OCI-LY1 (cell line): ENCODE measurements at regions not wholly inside any gene's neighbourhood (a gene's known extent, or its start where the extent isn't known, plus 50 kb on each side); places are given as distances from the start of the nearest gene placed in this dataset.

Experiments used
- H2AFZ ChIP-seq: fragments of 200-600 bp; sonication (generic), shearing (Covaris generic); 2 replicates; pipeline ENCODE4 v1.6.0; 2014; ENCODE audit warnings: antibody characterized with exemption, mild to moderate bottlenecking, low read length
- H3F3A ChIP-seq: fragments of 200-600 bp; sonication (generic), shearing (Covaris generic); 2 replicates; pipeline ENCODE4 v1.6.0; 2014; ENCODE audit warnings: mild to moderate bottlenecking, antibody characterized with exemption, low read length, moderate library complexity; ENCODE audit not compliant: insufficient read depth
- H3K27ac ChIP-seq: fragments of 200-600 bp; sonication (generic); 2 replicates; pipeline ENCODE4 v1.5.1; 2014; ENCODE audit warnings: low read length, mixed run types, mild to moderate bottlenecking, low read depth; ENCODE audit not compliant: poor library complexity, severe bottlenecking
- H3K27me3 ChIP-seq: fragments of 200-600 bp; sonication (generic); 2 replicates; pipeline ENCODE4 v1.6.0; 2014; ENCODE audit warnings: antibody characterized with exemption, mild to moderate bottlenecking, low read length, moderate library complexity; ENCODE audit not compliant: insufficient read depth
- H3K36me3 ChIP-seq: fragments of 200-600 bp; sonication (generic); 2 replicates; pipeline ENCODE4 v1.6.1; 2014; ENCODE audit warnings: mild to moderate bottlenecking, antibody characterized with exemption, low read length, moderate library complexity, mixed read lengths; ENCODE audit not compliant: insufficient read depth
- H3K4me1 ChIP-seq: fragments of 200-600 bp; sonication (generic); 2 replicates; pipeline ENCODE4 v1.5.1; 2014; ENCODE audit warnings: mild to moderate bottlenecking, low read length, moderate library complexity; ENCODE audit not compliant: insufficient read depth, severe bottlenecking
- H3K4me2 ChIP-seq: fragments of 200-600 bp; sonication (generic), shearing (Covaris generic); 2 replicates; pipeline ENCODE4 v1.6.1; 2014; ENCODE audit warnings: low read length
- H3K4me3 ChIP-seq: fragments of 200-600 bp; sonication (generic); 2 replicates; pipeline ENCODE4 v1.5.1; 2014; ENCODE audit warnings: low read length, low read depth, mild to moderate bottlenecking, mixed read lengths; ENCODE audit not compliant: poor library complexity, severe bottlenecking
- H3K79me2 ChIP-seq: fragments of 200-600 bp; shearing (Covaris generic); 2 replicates; pipeline ENCODE4 v1.6.1; 2016; ENCODE audit warnings: mixed run types, low read length, mixed read lengths; ENCODE audit not compliant: insufficient read depth
- H3K9ac ChIP-seq: fragments of 200-600 bp; sonication (generic), shearing (Covaris generic); 2 replicates; pipeline ENCODE4 v1.6.1; 2014; ENCODE audit warnings: mild to moderate bottlenecking, low read length, mixed read lengths
- H3K9me2 ChIP-seq: fragments of 200-600 bp; sonication (generic), shearing (Covaris generic); 2 replicates; pipeline ENCODE4 v1.6.1; 2014; ENCODE audit warnings: low read depth, mild to moderate bottlenecking, low read length, mixed read lengths
- H3K9me3 ChIP-seq: fragments of 200-600 bp; shearing (Covaris generic); 2 replicates; pipeline ENCODE4 v1.6.1; 2014; ENCODE audit warnings: low read length, mixed read lengths
- H4K20me1 ChIP-seq: fragments of 200-600 bp; sonication (generic), shearing (Covaris generic); 2 replicates; pipeline ENCODE4 v1.6.0; 2016; ENCODE audit warnings: mild to moderate bottlenecking, low read length; ENCODE audit not compliant: insufficient read depth
- CTCF ChIP-seq: fragments of 200-600 bp; sonication (generic), shearing (Covaris generic); IDR thresholded peaks from 2 replicates; pipeline ENCODE4 v1.5.1; 2017; ENCODE audit warnings: mild to moderate bottlenecking, antibody characterized with exemption, low read length, moderate library complexity, mixed read lengths
- EZH2 ChIP-seq: fragments of 200-600 bp; sonication (generic), shearing (Covaris generic); IDR thresholded peaks from 2 replicates; pipeline ENCODE4 v1.8.0; 2017; ENCODE audit warnings: borderline replicate concordance, mixed run types, mild to moderate bottlenecking, antibody characterized with exemption, low read length, moderate library complexity, mixed read lengths

DNA sequence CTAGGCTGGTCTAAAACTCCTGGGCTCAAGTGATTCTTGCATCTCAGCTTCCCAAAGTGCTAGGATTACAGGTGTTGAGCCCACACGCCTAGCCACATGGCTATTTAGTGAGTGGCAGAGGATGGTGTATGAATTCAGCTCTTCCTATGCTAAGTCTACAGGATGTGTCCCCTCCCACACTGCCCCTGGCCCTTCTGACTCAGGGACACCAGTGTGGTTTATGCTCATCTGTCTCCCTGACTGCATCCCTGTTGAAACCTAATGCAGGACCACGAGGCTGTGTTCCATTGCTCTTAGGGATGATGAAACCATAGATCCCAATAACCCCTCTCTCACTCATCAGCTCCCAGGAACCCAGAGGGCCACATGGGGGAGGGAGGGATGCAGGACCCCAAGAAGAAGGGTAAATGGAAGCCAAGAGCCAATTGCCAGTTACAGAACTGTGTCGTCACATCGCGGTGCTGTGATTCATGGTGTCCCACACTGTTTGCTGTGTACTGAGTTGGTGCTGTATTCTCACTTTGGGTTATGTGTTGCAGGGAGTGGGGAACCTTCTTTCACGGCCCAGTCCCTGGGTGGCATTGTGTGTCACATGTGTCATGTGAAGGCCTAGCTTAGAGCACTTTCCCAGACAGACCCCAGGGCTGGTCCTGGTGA is 102.9 kb upstream of the HAAO start:
- H3K9me2 ChIP-seq: no peaks in the 10 kb centered on the region
- no peaks in the 10 kb centered on the region for H3K9me3 ChIP-seq
- H3K4me1 ChIP-seq: no peaks in the 10 kb centered on the region
- H3F3A ChIP-seq: no peaks in the 10 kb centered on the region
- no peak overlapping the region for H3K4me3 ChIP-seq
- peaks cover 10% of the 10 kb centered on the region; the same call in 1 of the 2 replicates for H3K27me3 ChIP-seq
- no peak overlapping the region for H3K9ac ChIP-seq
- H3K27ac ChIP-seq: no peak overlapping the region
- no peak overlapping the region for H2AFZ ChIP-seq
- H3K4me2 ChIP-seq: no peak overlapping the region
- H3K36me3 ChIP-seq: no peaks in the 10 kb centered on the region; the same call in 1 of the 2 replicates
- no peaks in the 10 kb centered on the region for H4K20me1 ChIP-seq
- TF ChIP-seq CTCF (no peak), EZH2 (no peak)
- no peaks in the 10 kb centered on the region for H3K79me2 ChIP-seq

GRCh38 chr2:42893047-42893758 is 100.8 kb upstream of the HAAO start:
- no peak overlapping the region for H3K27ac ChIP-seq
- no peaks in the 10 kb centered on the region for H3K9me2 ChIP-seq
- no peaks in the 10 kb centered on the region for H4K20me1 ChIP-seq
- H2AFZ ChIP-seq: no peak overlapping the region
- TF ChIP-seq CTCF: no peak
- no peak for TF ChIP-seq EZH2
- H3K4me2 ChIP-seq: no peak overlapping the region
- H3K4me1 ChIP-seq: no peaks in the 10 kb centered on the region
- H3K9me3 ChIP-seq: no peaks in the 10 kb centered on the region
- no peaks in the 10 kb centered on the region for H3F3A ChIP-seq
- H3K79me2 ChIP-seq: no peaks in the 10 kb centered on the region
- no peaks in the 10 kb centered on the region; the same call in 1 of the 2 replicates for H3K36me3 ChIP-seq
- peaks cover 10% of the 10 kb centered on the region; the same call in 1 of the 2 replicates for H3K27me3 ChIP-seq
- H3K4me3 ChIP-seq: no peak overlapping the region
- no peak overlapping the region for H3K9ac ChIP-seq

DNA sequence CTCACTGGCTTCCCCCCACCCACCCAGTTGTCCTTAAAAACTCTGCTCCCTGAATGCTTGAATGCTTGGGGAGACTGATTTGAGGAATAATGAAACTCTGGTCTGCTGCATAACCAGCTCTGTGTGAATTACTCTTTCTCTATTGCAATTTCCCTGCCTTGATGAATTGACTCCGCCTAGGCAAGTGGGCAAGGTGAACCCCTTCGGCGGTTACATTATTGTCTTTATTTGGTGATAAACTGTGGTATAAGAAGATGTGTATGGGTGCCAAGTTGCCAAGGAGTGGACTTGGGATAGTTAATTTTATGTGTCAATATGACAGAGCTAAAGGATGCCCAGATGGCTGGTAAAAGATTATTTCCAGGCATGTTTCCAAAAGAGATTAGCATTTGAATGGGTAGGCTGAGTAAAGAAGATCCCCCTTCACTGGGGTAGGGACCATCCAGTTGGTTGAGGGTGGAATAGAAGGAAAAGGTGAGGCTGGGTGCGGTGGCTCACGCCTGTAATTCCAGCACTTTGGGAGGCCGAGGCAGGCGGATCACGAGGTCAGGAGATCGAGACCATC is 98.5 kb upstream of the HAAO start:
- H4K20me1 ChIP-seq: no peaks in the 10 kb centered on the region
- no peak for TF ChIP-seq CTCF
- no peak for TF ChIP-seq EZH2
- H3K9me3 ChIP-seq: no peaks in the 10 kb centered on the region
- no peaks in the 10 kb centered on the region for H3K79me2 ChIP-seq
- H3K4me2 ChIP-seq: no peak overlapping the region
- H3K9me2 ChIP-seq: no peaks in the 10 kb centered on the region
- H3K36me3 ChIP-seq: no peaks in the 10 kb centered on the region; the same call in 1 of the 2 replicates
- no peaks in the 10 kb centered on the region for H3K4me1 ChIP-seq
- H3F3A ChIP-seq: no peaks in the 10 kb centered on the region
- no peak overlapping the region for H3K27ac ChIP-seq
- H2AFZ ChIP-seq: no peak overlapping the region
- H3K4me3 ChIP-seq: no peak overlapping the region
- H3K9ac ChIP-seq: no peak overlapping the region
- H3K27me3 ChIP-seq: no peaks in the 10 kb centered on the region; the same call in 1 of the 2 replicates
